GM23338 (cell line): ENCODE measurements at regions not wholly inside any gene's neighbourhood (a gene's known extent, or its start where the extent isn't known, plus 50 kb on each side); places are given as distances from the start of the nearest gene placed in this dataset.

Experiments
- ATAC-seq: fragments of 200-7000 bp; cut with Tn5 transposase; 3 replicates; pipeline ENCODE4 v1.9.1; 2020
- DNase-seq: peaks from one replicate; pipeline ENCODE4 v3.0.0-alpha.2; 2015; ENCODE audit warnings: low spot score
- H2AFZ ChIP-seq: fragments of 200-600 bp; sonication (generic); 2 replicates; pipeline ENCODE4 v1.8.0; 2016; ENCODE audit warnings: antibody characterized with exemption, mild to moderate bottlenecking, moderate library complexity
- H3F3A ChIP-seq: fragments of 200-600 bp; sonication (generic); replicated peaks from 2 replicates; pipeline ENCODE4 v1.8.0; 2017; ENCODE audit warnings: antibody characterized with exemption, mixed run types, low read depth
- H3K27ac ChIP-seq: fragments of 200-600 bp; sonication (generic); 2 replicates; pipeline ENCODE4 v1.6.1; 2016; ENCODE audit warnings: low read depth
- H3K27me3 ChIP-seq: fragments of 200-600 bp; sonication (generic); 2 replicates; pipeline ENCODE4 v1.8.0; 2016; ENCODE audit warnings: mild to moderate bottlenecking, mixed run types, moderate library complexity; ENCODE audit not compliant: insufficient read depth
- H3K36me3 ChIP-seq: fragments of 200-600 bp; sonication (generic); 2 replicates; pipeline ENCODE4 v1.8.0; 2016; ENCODE audit warnings: mild to moderate bottlenecking; ENCODE audit not compliant: insufficient read depth
- H3K4me1 ChIP-seq: fragments of 200-600 bp; sonication (generic); 2 replicates; pipeline ENCODE4 v1.8.0; 2016; ENCODE audit warnings: mild to moderate bottlenecking, moderate library complexity; ENCODE audit not compliant: insufficient read depth
- H3K4me2 ChIP-seq: fragments of 200-600 bp; sonication (generic); 2 replicates; pipeline ENCODE4 v1.7.1; 2017; ENCODE audit warnings: mixed run types
- H3K4me3 ChIP-seq: fragments of 200-600 bp; sonication (generic); 2 replicates; pipeline ENCODE4 v1.6.1; 2016; ENCODE audit warnings: mixed run types
- H3K79me2 ChIP-seq: fragments of 200-600 bp; sonication (generic); replicated peaks from 2 replicates; pipeline ENCODE4 v1.8.0; 2017; ENCODE audit warnings: mild to moderate bottlenecking; ENCODE audit not compliant: insufficient read depth
- H3K9me2 ChIP-seq: fragments of 200-600 bp; sonication (generic); 2 replicates; pipeline ENCODE4 v1.8.0; 2017; ENCODE audit not compliant: insufficient read depth
- H4K20me1 ChIP-seq: fragments of 200-600 bp; sonication (generic); replicated peaks from 2 replicates; pipeline ENCODE4 v1.8.0; 2017; ENCODE audit warnings: mild to moderate bottlenecking; ENCODE audit not compliant: insufficient read depth
- H3K27ac Mint-ChIP-seq: 2 replicates; pipeline ENCODE4 v1.8.0; 2020; ENCODE audit warnings: inconsistent platforms, mild to moderate bottlenecking, moderate library complexity, mixed read lengths
- H3K27me3 Mint-ChIP-seq: 3 replicates; pipeline ENCODE4 v1.8.0; 2022; ENCODE audit warnings: low read depth, mild to moderate bottlenecking, moderate library complexity, mixed read lengths, inconsistent platforms; ENCODE audit not compliant: insufficient read depth, poor library complexity
- H3K36me3 Mint-ChIP-seq: 3 replicates; pipeline ENCODE4 v1.8.0; 2021; ENCODE audit warnings: low read depth, mild to moderate bottlenecking, inconsistent platforms, moderate library complexity, mixed read lengths
- H3K4me1 Mint-ChIP-seq: 3 replicates; pipeline ENCODE4 v1.8.0; 2020; ENCODE audit warnings: mild to moderate bottlenecking, inconsistent platforms, mixed read lengths
- H3K4me3 Mint-ChIP-seq: 3 replicates; pipeline ENCODE4 v1.8.0; 2021; ENCODE audit warnings: moderate library complexity, mild to moderate bottlenecking, inconsistent platforms, mixed read lengths
- H3K9me3 Mint-ChIP-seq: 3 replicates; pipeline ENCODE4 v1.8.0; 2020; ENCODE audit warnings: moderate library complexity, mild to moderate bottlenecking, inconsistent platforms, mixed read lengths
- ETS1 ChIP-seq: IDR thresholded peaks from 2 replicates; pipeline ENCODE4 v1.6.1; 2016; ENCODE audit warnings: antibody characterized with exemption
- ZNF114 ChIP-seq: fragments of 250-450 bp; sonication (Bioruptor Pico); IDR thresholded peaks from 2 replicates; pipeline ENCODE4 v1.5.0; 2020; ENCODE audit warnings: mild to moderate bottlenecking, moderate library complexity
- ZNF331 ChIP-seq: fragments of 250-450 bp; sonication (Bioruptor Pico); IDR thresholded peaks from 2 replicates; pipeline ENCODE4 v1.5.0; 2020; ENCODE audit warnings: low read depth, mild to moderate bottlenecking, moderate library complexity
- ZNF462 ChIP-seq: fragments of 250-450 bp; sonication (Bioruptor Pico); IDR thresholded peaks from 2 replicates; pipeline ENCODE4 v1.5.0; 2020; ENCODE audit warnings: mild to moderate bottlenecking, moderate library complexity

GRCh38 chr10:3496138-3496537, 288.9 kb downstream of the KLF6 start (continued):
- TF ChIP-seq ZNF462 (CRISPR knock-in tag) (no peak), ETS1 (no peak), ZNF114 (CRISPR knock-in tag) (no peak)

GRCh38 chr10:3495281-3495680, 289.7 kb downstream of the KLF6 start:
- Mint-ChIP-seq H3K4me1 (peaks cover 32% of the 10 kb centered on the region), H3K4me3 (no peak overlapping the region), H3K9me3 (no peaks in the 10 kb centered on the region), H3K27me3 (peaks cover 3% of the 10 kb centered on the region), H3K27ac (peak overlapping the region; percentile 66), H3K36me3 (no peaks in the 10 kb centered on the region)
- Histone ChIP-seq H3K4me2 (0 out of 2 replicates have a peak overlapping the region, but pooled peaks have one; percentile 46), H3K4me3 (no peak overlapping the region), H4K20me1 (no peaks in the 10 kb centered on the region), H3K79me2 (no peaks in the 10 kb centered on the region), H2AFZ (no peak overlapping the region; the same call in 1 of the 2 replicates), H3K27me3 (no peaks in the 10 kb centered on the region), H3K36me3 (no peaks in the 10 kb centered on the region), H3K4me1 (peaks cover 31% of the 10 kb centered on the region), H3F3A (no peaks in the 10 kb centered on the region), H3K27ac (no peak overlapping the region), H3K9me2 (no peaks in the 10 kb centered on the region)
- ATAC-seq, result no peak
- no peak for DNase-seq
- no peak for TF ChIP-seq ZNF331 (CRISPR knock-in tag)
